ENCODE measurements at regions not wholly inside any gene's neighbourhood (a gene's known extent, or its start where the extent isn't known, plus 50 kb on each side); places are given as distances from the start of the nearest gene placed in this dataset.

GRCh38 chr5:143462431-143462830 is 58.9 kb upstream of the NR3C1 start:
- TF ChIP-seq, protein P1, sequence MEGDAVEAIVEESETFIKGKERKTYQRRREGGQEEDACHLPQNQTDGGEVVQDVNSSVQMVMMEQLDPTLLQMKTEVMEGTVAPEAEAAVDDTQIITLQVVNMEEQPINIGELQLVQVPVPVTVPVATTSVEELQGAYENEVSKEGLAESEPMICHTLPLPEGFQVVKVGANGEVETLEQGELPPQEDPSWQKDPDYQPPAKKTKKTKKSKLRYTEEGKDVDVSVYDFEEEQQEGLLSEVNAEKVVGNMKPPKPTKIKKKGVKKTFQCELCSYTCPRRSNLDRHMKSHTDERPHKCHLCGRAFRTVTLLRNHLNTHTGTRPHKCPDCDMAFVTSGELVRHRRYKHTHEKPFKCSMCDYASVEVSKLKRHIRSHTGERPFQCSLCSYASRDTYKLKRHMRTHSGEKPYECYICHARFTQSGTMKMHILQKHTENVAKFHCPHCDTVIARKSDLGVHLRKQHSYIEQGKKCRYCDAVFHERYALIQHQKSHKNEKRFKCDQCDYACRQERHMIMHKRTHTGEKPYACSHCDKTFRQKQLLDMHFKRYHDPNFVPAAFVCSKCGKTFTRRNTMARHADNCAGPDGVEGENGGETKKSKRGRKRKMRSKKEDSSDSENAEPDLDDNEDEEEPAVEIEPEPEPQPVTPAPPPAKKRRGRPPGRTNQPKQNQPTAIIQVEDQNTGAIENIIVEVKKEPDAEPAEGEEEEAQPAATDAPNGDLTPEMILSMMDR (IDR thresholded peaks at IDR 0.05; ENCODE audit: low read depth, low read length), result no peak
- TF ChIP-seq EZH2phosphoT487 (IDR thresholded peaks at IDR 0.05; ENCODE audit: low read depth), result no peak
